ENCODE measurements at regions not wholly inside any gene's neighbourhood (a gene's known extent, or its start where the extent isn't known, plus 50 kb on each side); places are given as distances from the start of the nearest gene placed in this dataset.

DNA sequence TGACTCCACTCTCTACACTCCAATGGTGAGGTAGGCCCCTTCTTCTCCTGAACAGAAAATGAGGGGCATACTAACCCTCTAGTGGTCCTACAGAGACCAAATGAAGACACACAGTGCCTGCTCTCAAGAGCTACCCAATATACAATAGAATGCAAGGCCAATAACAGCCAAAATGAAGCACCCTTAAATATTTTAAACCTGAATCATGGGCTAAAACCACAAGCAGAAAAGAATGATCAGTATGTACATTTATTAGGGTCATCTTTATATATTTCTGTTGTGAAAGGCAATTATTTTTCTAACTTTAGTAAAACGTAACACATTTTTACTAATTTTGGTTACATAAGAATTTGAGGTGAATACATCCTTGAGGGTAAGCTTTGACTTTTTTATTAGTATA lies 49.9 kb upstream of the COL1A2 start:
- Histone ChIP-seq H3K4me3 (replicated peaks in 1 of 3; ENCODE audit: insufficient read depth in 1 of 3, low read depth in 1 of 3, low read length in 3 of 3) (no peak overlapping the region), H3K79me2 (ENCODE audit: control insufficient read depth, insufficient read depth, low read length) (no peaks in the 10 kb centered on the region), H3K9me1 (replicated peaks; ENCODE audit: control insufficient read depth, extremely low read depth, insufficient read depth, low read length) (no peaks in the 10 kb centered on the region), H3K9ac (replicated peaks; ENCODE audit: extremely low read depth, insufficient read depth, low read length) (no peak overlapping the region), H2AFZ (ENCODE audit: low read depth, low read length) (no peak overlapping the region), H4K20me1 (replicated peaks; ENCODE audit: control insufficient read depth, extremely low read depth, insufficient read depth, low read length) (no peaks in the 10 kb centered on the region), H3K9me3 (replicated peaks; ENCODE audit: control insufficient read depth, insufficient read depth, low read length) (no peaks in the 10 kb centered on the region), H3K36me3 (ENCODE audit: control insufficient read depth in 2 of 2, extremely low read depth in 1 of 2, insufficient read depth in 2 of 2, low read length in 2 of 2) (no peaks in the 10 kb centered on the region), H3K27ac (ENCODE audit: insufficient read depth, low read depth, low read length) (no peak overlapping the region), H3K4me1 (ENCODE audit: control insufficient read depth, extremely low read depth, insufficient read depth, low read length) (no peaks in the 10 kb centered on the region), H3K27me3 (ENCODE audit: control insufficient read depth in 2 of 2, insufficient read depth in 2 of 2, low read length in 2 of 2) (peaks cover 2 to 5% of the 10 kb centered on the region in 2 experiments), H3K4me2 (ENCODE audit: insufficient read depth, low read length) (no peak overlapping the region)
- CTCF ChIA-PET: interaction anchor here (1.2 kb wide), 1 partner anchor 49 kb away, joined by 6 read pairs; no protein-coding TSS in a partner anchor
- BruUV-seq (replicated peaks): no TSS peak
- TF ChIP-seq GATA2 (IDR thresholded peaks at IDR 0.05; ENCODE audit: insufficient read depth, insufficient read length, low read depth, low read length): no peak
- TF ChIP-seq FOS (IDR thresholded peaks at IDR 0.05; ENCODE audit: borderline replicate concordance, insufficient read depth, low read length): no peak
- no peak for TF ChIP-seq JUN (IDR thresholded peaks at IDR 0.05; ENCODE audit: borderline replicate concordance, insufficient read depth, insufficient read length, low read depth)
- no peak for TF ChIP-seq EZH2 (IDR thresholded peaks at IDR 0.05; ENCODE audit: borderline replicate concordance, low read depth, low read length, severe bottlenecking)
- no peak for TF ChIP-seq MYC (IDR thresholded peaks at IDR 0.05; ENCODE audit: low read depth, low read length)
- TF ChIP-seq, protein P1, sequence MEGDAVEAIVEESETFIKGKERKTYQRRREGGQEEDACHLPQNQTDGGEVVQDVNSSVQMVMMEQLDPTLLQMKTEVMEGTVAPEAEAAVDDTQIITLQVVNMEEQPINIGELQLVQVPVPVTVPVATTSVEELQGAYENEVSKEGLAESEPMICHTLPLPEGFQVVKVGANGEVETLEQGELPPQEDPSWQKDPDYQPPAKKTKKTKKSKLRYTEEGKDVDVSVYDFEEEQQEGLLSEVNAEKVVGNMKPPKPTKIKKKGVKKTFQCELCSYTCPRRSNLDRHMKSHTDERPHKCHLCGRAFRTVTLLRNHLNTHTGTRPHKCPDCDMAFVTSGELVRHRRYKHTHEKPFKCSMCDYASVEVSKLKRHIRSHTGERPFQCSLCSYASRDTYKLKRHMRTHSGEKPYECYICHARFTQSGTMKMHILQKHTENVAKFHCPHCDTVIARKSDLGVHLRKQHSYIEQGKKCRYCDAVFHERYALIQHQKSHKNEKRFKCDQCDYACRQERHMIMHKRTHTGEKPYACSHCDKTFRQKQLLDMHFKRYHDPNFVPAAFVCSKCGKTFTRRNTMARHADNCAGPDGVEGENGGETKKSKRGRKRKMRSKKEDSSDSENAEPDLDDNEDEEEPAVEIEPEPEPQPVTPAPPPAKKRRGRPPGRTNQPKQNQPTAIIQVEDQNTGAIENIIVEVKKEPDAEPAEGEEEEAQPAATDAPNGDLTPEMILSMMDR (IDR thresholded peaks at IDR 0.05; ENCODE audit: extremely low read depth in 1 of 2, insufficient read depth in 1 of 2, low read depth in 1 of 2, low read length in 2 of 2): no peak
- no peak for TF ChIP-seq POLR2AphosphoS5 (IDR thresholded peaks at IDR 0.05; ENCODE audit: insufficient read depth, low read depth, low read length)
- no peak for TF ChIP-seq POLR2A (IDR thresholded peaks at IDR 0.05; ENCODE audit: low read depth, low read length)
- TF ChIP-seq, protein P2, sequence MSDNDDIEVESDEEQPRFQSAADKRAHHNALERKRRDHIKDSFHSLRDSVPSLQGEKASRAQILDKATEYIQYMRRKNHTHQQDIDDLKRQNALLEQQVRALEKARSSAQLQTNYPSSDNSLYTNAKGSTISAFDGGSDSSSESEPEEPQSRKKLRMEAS (IDR thresholded peaks at IDR 0.05; ENCODE audit: insufficient read depth, insufficient read length): no peak
- intact Hi-C loops (cut with micrococcal nuclease) (loop anchor here (5.0 kb wide), 1 partner anchor 503 kb away; no protein-coding TSS in a partner anchor), dilution Hi-C loops (cut with MboI; ENCODE audit: extremely low pct_ligation_motif_present, low sequenced_read_pairs) (no loop called here)
- no peak for FAIRE-seq
- no peak for DNase-seq (ENCODE audit: low read depth, low spot score)
- POLR2A ChIA-PET: no interaction called here
